ENCODE measurements at regions not wholly inside any gene's neighbourhood (a gene's known extent, or its start where the extent isn't known, plus 50 kb on each side); places are given as distances from the start of the nearest gene placed in this dataset.

- TF ChIP-seq SP1 (IDR thresholded peaks at IDR 0.05) (no peak), FOXA1 (IDR thresholded peaks at IDR 0.05) (no peak), ELF4 (IDR thresholded peaks at IDR 0.05) (no peak), TARDBP (IDR thresholded peaks at IDR 0.05) (no peak), FOXM1 (IDR thresholded peaks at IDR 0.05; ENCODE audit: borderline replicate concordance) (no peak), ARNT (IDR thresholded peaks at IDR 0.05) (no peak), PKNOX1 (IDR thresholded peaks at IDR 0.05) (no peak), ZNF384 (IDR thresholded peaks at IDR 0.05) (no peak), SUZ12 (IDR thresholded peaks at IDR 0.05) (no peak), L3MBTL2 (conservative IDR thresholded peaks at IDR 0.05) (no peak), FOXK2 (IDR thresholded peaks at IDR 0.05) (no peak), HDGF (IDR thresholded peaks at IDR 0.05; ENCODE audit: borderline replicate concordance) (no peak), BHLHE40 (IDR thresholded peaks at IDR 0.05; ENCODE audit: borderline replicate concordance) (no peak), CTBP1 (IDR thresholded peaks at IDR 0.05; ENCODE audit: borderline replicate concordance) (no peak), LEF1 (IDR thresholded peaks at IDR 0.05; ENCODE audit: borderline replicate concordance) (no peak)
- DNase-seq (ENCODE audit: extremely low spot score), result no peak
- CTCF ChIA-PET, result no interaction called here
- POLR2A ChIA-PET, result no interaction called here
These were observed 278.9 kb upstream of the ACTBL2 start for GRCh38 chr5:57761513-57761912.

- CTCF ChIA-PET, result no interaction called here
These were observed 272.0 kb upstream of the ACTBL2 start for GRCh38 chr5:57754616-57755015.

GRCh38 chr5:57753446-57753845 lies 270.8 kb upstream of the ACTBL2 start:
- POLR2A ChIA-PET, result no interaction called here
- DNase-seq (ENCODE audit: extremely low spot score), result no peak
- CTCF ChIA-PET, result no interaction called here

More at GRCh38 chr5:57754616-57755015, 272.0 kb upstream of the ACTBL2 start:
- POLR2A ChIA-PET, result no interaction called here
- TF ChIP-seq BHLHE40 (IDR thresholded peaks at IDR 0.05; ENCODE audit: borderline replicate concordance) (no peak), SUZ12 (IDR thresholded peaks at IDR 0.05) (no peak), CTBP1 (IDR thresholded peaks at IDR 0.05; ENCODE audit: borderline replicate concordance) (no peak), ELF4 (IDR thresholded peaks at IDR 0.05) (no peak), L3MBTL2 (conservative IDR thresholded peaks at IDR 0.05) (no peak), TARDBP (IDR thresholded peaks at IDR 0.05) (no peak), SP1 (IDR thresholded peaks at IDR 0.05) (no peak), LEF1 (IDR thresholded peaks at IDR 0.05; ENCODE audit: borderline replicate concordance) (no peak), PKNOX1 (IDR thresholded peaks at IDR 0.05) (no peak), FOXK2 (IDR thresholded peaks at IDR 0.05) (no peak), NFRKB (IDR thresholded peaks at IDR 0.05) (no peak), ZNF384 (IDR thresholded peaks at IDR 0.05) (no peak), FOXA1 (IDR thresholded peaks at IDR 0.05) (no peak), FOXM1 (IDR thresholded peaks at IDR 0.05; ENCODE audit: borderline replicate concordance) (no peak), ARNT (IDR thresholded peaks at IDR 0.05) (no peak), HDGF (IDR thresholded peaks at IDR 0.05; ENCODE audit: borderline replicate concordance) (no peak)
- DNase-seq (ENCODE audit: extremely low spot score), result no peak

GRCh38 chr5:57751710-57752109 lies 269.1 kb upstream of the ACTBL2 start:
- ChIA-PET POLR2A (no interaction called here), CTCF (no interaction called here)
- no peak for TF ChIP-seq SUZ12 (IDR thresholded peaks at IDR 0.05)
- no peak for TF ChIP-seq CTBP1 (IDR thresholded peaks at IDR 0.05; ENCODE audit: borderline replicate concordance)
- DNase-seq (ENCODE audit: extremely low spot score), result no peak

More at GRCh38 chr5:57753446-57753845, 270.8 kb upstream of the ACTBL2 start:
- no peak for TF ChIP-seq ZNF384 (IDR thresholded peaks at IDR 0.05)
- TF ChIP-seq LEF1 (IDR thresholded peaks at IDR 0.05; ENCODE audit: borderline replicate concordance), result no peak
- no peak for TF ChIP-seq SP1 (IDR thresholded peaks at IDR 0.05)
- no peak for TF ChIP-seq L3MBTL2 (conservative IDR thresholded peaks at IDR 0.05)
- no peak for TF ChIP-seq CTBP1 (IDR thresholded peaks at IDR 0.05; ENCODE audit: borderline replicate concordance)
- no peak for TF ChIP-seq NFRKB (IDR thresholded peaks at IDR 0.05)
- no peak for TF ChIP-seq SUZ12 (IDR thresholded peaks at IDR 0.05)
- no peak for TF ChIP-seq FOXA1 (IDR thresholded peaks at IDR 0.05)
- TF ChIP-seq ARNT (IDR thresholded peaks at IDR 0.05), result no peak
- TF ChIP-seq HDGF (IDR thresholded peaks at IDR 0.05; ENCODE audit: borderline replicate concordance), result no peak
- no peak for TF ChIP-seq PKNOX1 (IDR thresholded peaks at IDR 0.05)
- no peak for TF ChIP-seq BHLHE40 (IDR thresholded peaks at IDR 0.05; ENCODE audit: borderline replicate concordance)
- no peak for TF ChIP-seq TARDBP (IDR thresholded peaks at IDR 0.05)
- no peak for TF ChIP-seq FOXM1 (IDR thresholded peaks at IDR 0.05; ENCODE audit: borderline replicate concordance)
- TF ChIP-seq FOXK2 (IDR thresholded peaks at IDR 0.05), result no peak
- TF ChIP-seq ELF4 (IDR thresholded peaks at IDR 0.05), result no peak

DNA sequence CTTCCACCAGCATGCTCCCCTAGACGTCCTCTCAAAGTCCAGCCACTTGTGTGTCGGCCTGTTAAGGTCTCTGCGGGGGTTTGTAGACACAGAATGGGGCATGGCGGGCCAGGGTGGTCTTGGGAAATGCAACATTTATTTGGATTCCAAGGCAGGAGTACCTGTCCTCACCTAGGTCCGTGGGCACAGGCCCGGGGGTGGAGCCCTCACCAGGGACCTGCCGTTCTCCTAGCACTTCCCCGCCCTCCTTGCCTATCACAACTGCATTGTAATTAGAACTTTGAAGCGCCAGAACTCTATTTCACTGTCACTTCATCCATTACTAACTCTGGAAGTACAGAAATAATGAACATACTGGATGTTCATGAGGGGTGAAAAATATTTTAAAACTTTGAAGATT lies 268.3 kb upstream of the ACTBL2 start:
- CTCF ChIA-PET, result no interaction called here
- TF ChIP-seq TARDBP (IDR thresholded peaks at IDR 0.05) (no peak), L3MBTL2 (conservative IDR thresholded peaks at IDR 0.05) (no peak), FOXA1 (IDR thresholded peaks at IDR 0.05) (no peak), ELF4 (IDR thresholded peaks at IDR 0.05) (no peak), SP1 (IDR thresholded peaks at IDR 0.05) (no peak), SUZ12 (IDR thresholded peaks at IDR 0.05) (no peak), LEF1 (IDR thresholded peaks at IDR 0.05; ENCODE audit: borderline replicate concordance) (no peak), PKNOX1 (IDR thresholded peaks at IDR 0.05) (no peak), BHLHE40 (IDR thresholded peaks at IDR 0.05; ENCODE audit: borderline replicate concordance) (no peak), FOXK2 (IDR thresholded peaks at IDR 0.05) (no peak), ZNF384 (IDR thresholded peaks at IDR 0.05) (no peak), NFRKB (IDR thresholded peaks at IDR 0.05) (no peak), HDGF (IDR thresholded peaks at IDR 0.05; ENCODE audit: borderline replicate concordance) (no peak), FOXM1 (IDR thresholded peaks at IDR 0.05; ENCODE audit: borderline replicate concordance) (no peak), ARNT (IDR thresholded peaks at IDR 0.05) (no peak), CTBP1 (IDR thresholded peaks at IDR 0.05; ENCODE audit: borderline replicate concordance) (no peak)
- POLR2A ChIA-PET, result no interaction called here
- no peak for DNase-seq (ENCODE audit: extremely low spot score)
